Panc1 (cell line): ENCODE measurements at regions not wholly inside any gene's neighbourhood (a gene's known extent, or its start where the extent isn't known, plus 50 kb on each side); places are given as distances from the start of the nearest gene placed in this dataset.

Experiments
- ATAC-seq: fragments of 200-7000 bp; cut with Tn5 transposase; 2 replicates; pipeline ENCODE4 v1.9.1; 2020; ENCODE audit warnings: mild to moderate bottlenecking, moderate library complexity
- BruUV-seq: library from RNA; stranded (reverse); fragments of 400-500 nt; replicated peaks from 2 replicates; lab custom pipeline; 2021; lab: Mats Ljungman, UMichigan
- CTCF ChIA-PET: fragments of 300-600 bp; sonication (Branson Sonifier 250); formaldehyde crosslinking; loops from one replicate; lab custom pipeline; 2022; ENCODE audit warnings: antibody characterized with exemption; lab: Charles Lee
- POLR2A ChIA-PET: fragments of 300-600 bp; sonication (Branson Sonifier 250); formaldehyde crosslinking; loops from one replicate; lab custom pipeline; 2022; ENCODE audit warnings: antibody characterized with exemption; lab: Charles Lee
- DNase-seq: peaks from one replicate; pipeline ENCODE4 v3.0.0-alpha.2; 2010; ENCODE audit warnings: low read depth, low spot score
- H3K27ac ChIP-seq: 2 replicates; pipeline ENCODE4 v1.5.1; 2011; ENCODE audit warnings: mild to moderate bottlenecking, low read length, inconsistent platforms
- H3K27me3 ChIP-seq: fragments of 200-500 bp; sonication (Bioruptor generic); 2 replicates; pipeline ENCODE4 v1.6.0; 2014; ENCODE audit warnings: low read length, inconsistent platforms; ENCODE audit not compliant: control insufficient read depth, insufficient read depth
- H3K36me3 ChIP-seq: fragments of 200-500 bp; sonication (Bioruptor generic); 2 replicates; pipeline ENCODE4 v1.5.1; 2014; ENCODE audit warnings: inconsistent platforms, mild to moderate bottlenecking, low read length, moderate library complexity; ENCODE audit not compliant: control insufficient read depth, insufficient read depth
- H3K4me1 ChIP-seq: 2 replicates; pipeline ENCODE4 v1.5.1; 2011; ENCODE audit warnings: inconsistent platforms, mild to moderate bottlenecking, low read length, moderate library complexity; ENCODE audit not compliant: control insufficient read depth, insufficient read depth
- H3K4me3 ChIP-seq, 2 experiments: 2 replicates each; pipeline ENCODE4 v1.5.1; 2011 to 2012; ENCODE audit warnings: low read depth in 2 of 2, low read length in 2 of 2, mild to moderate bottlenecking in 2 of 2, inconsistent platforms in 1 of 2, moderate library complexity in 1 of 2
- H3K9me3 ChIP-seq: fragments of 200-500 bp; sonication (Bioruptor generic); 2 replicates; pipeline ENCODE4 v1.5.1; 2014; ENCODE audit warnings: low read depth, mild to moderate bottlenecking, inconsistent platforms, low read length, moderate library complexity; ENCODE audit not compliant: control insufficient read depth, insufficient read depth
- CTCF ChIP-seq: fragments of 450-650 bp; IDR thresholded peaks from 2 replicates; pipeline ENCODE4 v1.5.1; 2017; ENCODE audit warnings: mild to moderate bottlenecking
- POLR2AphosphoS5 ChIP-seq: IDR thresholded peaks from 2 replicates; pipeline ENCODE4 v1.6.1; 2012; ENCODE audit warnings: mild to moderate bottlenecking, low read depth, low read length, moderate library complexity
- REST ChIP-seq, 2 experiments: IDR thresholded peaks; 2 replicates each; pipeline ENCODE4 v1.6.1; 2011 to 2012; ENCODE audit warnings: low read depth in 2 of 2, control low read depth in 1 of 2, low read length in 1 of 2, mild to moderate bottlenecking in 1 of 2, moderate library complexity in 1 of 2; ENCODE audit not compliant: insufficient read depth in 1 of 2
- SIN3A ChIP-seq: IDR thresholded peaks from 2 replicates; pipeline ENCODE4 v1.6.1; 2012; ENCODE audit warnings: low read depth, mild to moderate bottlenecking, low read length, moderate library complexity, borderline replicate concordance; ENCODE audit not compliant: insufficient read depth
- TCF7L2 ChIP-seq: IDR thresholded peaks from 2 replicates; pipeline ENCODE4 v1.6.1; 2011; ENCODE audit warnings: mild to moderate bottlenecking, low read depth, low read length, inconsistent platforms
- in situ Hi-C: cut with HindIII; loops from 2 replicates; pipeline ENCODE4 v1.10.0; 2016; ENCODE audit warnings: low sequenced_read_pairs, low pct_unique_long_range_greater_than_20kb
- intact Hi-C: fragments of 100-400 bp; cut with micrococcal nuclease; formaldehyde crosslinking; loops from one replicate; pipeline ENCODE4 v1.10.0; 2022; ENCODE audit not compliant: unreplicated experiment

- Histone ChIP-seq H3K9me3 (no peaks in the 10 kb centered on the region), H3K4me3 (no peak overlapping the region), H3K27me3 (no peaks in the 10 kb centered on the region), H3K4me1 (peaks cover 9% of the 10 kb centered on the region), H3K27ac (no peak overlapping the region), H3K36me3 (no peaks in the 10 kb centered on the region)
- DNase-seq, result no peak
- ChIA-PET CTCF (no interaction called here), POLR2A (no interaction called here)
- in situ Hi-C loops (no loop called here), intact Hi-C loops (no loop called here)
- no TSS peak for BruUV-seq
- 0 out of 2 replicates have a peak, but pooled peaks have one; percentile 32 for ATAC-seq
- TF ChIP-seq POLR2AphosphoS5, result no peak
- TF ChIP-seq REST (IDR thresholded peaks at IDR 0.05; ENCODE audit: insufficient read depth in 1 of 2, low read depth in 2 of 2, low read length in 1 of 2), result no peak
- no peak for TF ChIP-seq SIN3A
Observed at GRCh38 chr2:100744589-100744988, 75.3 kb upstream of the NPAS2 start.

- no peak overlapping the region for H3K27ac ChIP-seq
- no peak for TF ChIP-seq CTCF
- no peak for TF ChIP-seq POLR2AphosphoS5
- no peak for TF ChIP-seq REST (IDR thresholded peaks at IDR 0.05; ENCODE audit: insufficient read depth in 1 of 2, low read depth in 2 of 2, low read length in 1 of 2)
- TF ChIP-seq TCF7L2, result no peak
- no peak for TF ChIP-seq SIN3A
- no peak overlapping the region for H3K4me3 ChIP-seq
- ChIA-PET CTCF (no interaction called here), POLR2A (no interaction called here)
- in situ Hi-C loops, result no loop called here
- DNase-seq (no peak), ATAC-seq (no peak)
- H3K36me3 ChIP-seq, result no peaks in the 10 kb centered on the region
- H3K27me3 ChIP-seq, result no peaks in the 10 kb centered on the region
- no peaks in the 10 kb centered on the region for H3K9me3 ChIP-seq
- intact Hi-C loops, result no loop called here
- no TSS peak for BruUV-seq
- H3K4me1 ChIP-seq, result peaks cover 9% of the 10 kb centered on the region
Observed at GRCh38 chr2:100745604-100746003, 74.3 kb upstream of the NPAS2 start.
